ENCODE measurements at regions not wholly inside any gene's neighbourhood (a gene's known extent, or its start where the extent isn't known, plus 50 kb on each side); places are given as distances from the start of the nearest gene placed in this dataset.

DNA sequence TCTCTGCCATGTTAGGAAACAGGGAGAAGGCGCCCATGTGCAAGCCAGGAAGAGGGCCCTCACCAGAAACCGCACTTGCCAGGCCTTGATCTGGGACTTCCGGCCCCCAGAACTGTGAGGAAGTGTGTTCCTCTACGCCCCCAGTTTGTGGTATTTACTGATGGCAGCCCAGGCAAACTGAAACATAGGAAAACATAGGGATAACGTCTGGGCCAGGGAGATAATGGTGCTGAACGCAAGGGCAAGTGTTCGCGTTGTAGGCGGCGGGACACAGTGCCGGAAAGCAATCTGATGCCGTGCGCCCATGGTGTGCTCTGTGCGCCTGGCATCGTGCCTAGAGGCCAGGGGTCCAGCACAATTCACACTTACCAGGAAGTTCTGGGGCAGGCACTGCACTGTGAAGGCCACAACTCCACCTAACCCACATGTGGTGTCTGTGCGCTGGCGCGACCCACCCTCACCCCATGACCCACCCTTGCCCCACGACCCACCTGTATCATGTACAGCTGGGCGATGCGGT lies 53.6 kb downstream of the ARL6IP4 start:
- ATAC-seq (ENCODE audit: low FRiP score in 2 of 2) (peak in 1 of 2 donors; percentile 16), DNase-seq (no peak)
- TF ChIP-seq EP300 (IDR thresholded peaks at IDR 0.05) (no peak), POLR2A (IDR thresholded peaks at IDR 0.05) (no peak)
- TF ChIP-seq, protein P1, sequence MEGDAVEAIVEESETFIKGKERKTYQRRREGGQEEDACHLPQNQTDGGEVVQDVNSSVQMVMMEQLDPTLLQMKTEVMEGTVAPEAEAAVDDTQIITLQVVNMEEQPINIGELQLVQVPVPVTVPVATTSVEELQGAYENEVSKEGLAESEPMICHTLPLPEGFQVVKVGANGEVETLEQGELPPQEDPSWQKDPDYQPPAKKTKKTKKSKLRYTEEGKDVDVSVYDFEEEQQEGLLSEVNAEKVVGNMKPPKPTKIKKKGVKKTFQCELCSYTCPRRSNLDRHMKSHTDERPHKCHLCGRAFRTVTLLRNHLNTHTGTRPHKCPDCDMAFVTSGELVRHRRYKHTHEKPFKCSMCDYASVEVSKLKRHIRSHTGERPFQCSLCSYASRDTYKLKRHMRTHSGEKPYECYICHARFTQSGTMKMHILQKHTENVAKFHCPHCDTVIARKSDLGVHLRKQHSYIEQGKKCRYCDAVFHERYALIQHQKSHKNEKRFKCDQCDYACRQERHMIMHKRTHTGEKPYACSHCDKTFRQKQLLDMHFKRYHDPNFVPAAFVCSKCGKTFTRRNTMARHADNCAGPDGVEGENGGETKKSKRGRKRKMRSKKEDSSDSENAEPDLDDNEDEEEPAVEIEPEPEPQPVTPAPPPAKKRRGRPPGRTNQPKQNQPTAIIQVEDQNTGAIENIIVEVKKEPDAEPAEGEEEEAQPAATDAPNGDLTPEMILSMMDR (IDR thresholded peaks at IDR 0.05): no peak
- H3K27ac ChIP-seq: no peak overlapping the region
- H3K9me3 ChIP-seq: no peaks in the 10 kb centered on the region
- H3K4me1 ChIP-seq: peaks cover 6 to 15% (median 10%) of the 10 kb centered on the region in 4 donors
- H3K4me3 ChIP-seq: no peak overlapping the region
- peaks cover 0 to 41% (median 16%) of the 10 kb centered on the region in 4 donors for H3K36me3 ChIP-seq
- no peaks in the 10 kb centered on the region for H3K27me3 ChIP-seq
- 70 to 78% methylated on average over 18 to 21 of the region's 21 CpGs for WGBS, 2 donors

DNA sequence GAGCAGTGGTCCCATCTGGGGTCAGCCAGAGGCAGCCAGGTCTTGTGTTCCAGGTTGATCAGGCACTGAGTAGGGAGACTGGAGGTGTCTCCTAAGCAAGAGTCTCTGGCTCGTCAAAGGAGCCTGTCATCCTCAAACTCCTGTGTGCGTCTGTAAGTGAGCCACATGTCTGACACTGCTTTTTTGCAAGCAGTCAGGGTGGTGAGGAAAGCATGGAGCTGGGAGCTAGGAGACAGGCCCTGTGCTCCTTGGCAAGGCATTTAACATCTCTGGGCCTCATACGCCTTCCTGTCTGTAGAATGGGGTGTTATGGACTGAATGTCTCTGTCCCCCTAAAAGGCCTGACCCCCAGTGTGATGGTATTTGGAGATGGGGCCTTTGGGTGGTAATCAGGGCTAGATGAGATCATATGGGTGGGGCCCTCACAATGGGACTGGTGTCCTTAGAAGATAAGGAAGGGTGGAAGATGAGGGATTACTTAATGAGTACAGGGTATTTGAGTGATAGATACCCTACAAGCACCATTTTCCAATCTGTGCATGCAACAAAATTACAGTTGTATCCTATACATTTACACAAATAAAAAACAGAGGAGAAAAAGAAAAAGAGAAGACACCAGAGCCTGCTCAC lies 53.0 kb downstream of the ARL6IP4 start:
- ATAC-seq (ENCODE audit: low FRiP score in 2 of 2): peak in 1 of 2 donors; percentile 4
- 89 to 92% methylated on average over 1 to 3 of the region's 3 CpGs for WGBS, 2 donors
- DNase-seq: no peak
- Histone ChIP-seq H3K27me3 (no peaks in the 10 kb centered on the region), H3K4me3 (no peak overlapping the region), H3K36me3 (peaks cover 0 to 47% (median 17%) of the 10 kb centered on the region in 4 donors), H3K9me3 (no peaks in the 10 kb centered on the region), H3K27ac (peak overlapping the region in 1 of 4 donors; percentile 36), H3K4me1 (peaks cover 6 to 15% (median 10%) of the 10 kb centered on the region in 4 donors)
- TF ChIP-seq POLR2A (IDR thresholded peaks at IDR 0.05) (no peak), POLR2AphosphoS5 (IDR thresholded peaks at IDR 0.05) (no peak), EP300 (IDR thresholded peaks at IDR 0.05) (no peak)
- TF ChIP-seq, protein P1 (IDR thresholded peaks at IDR 0.05): no peak

DNA sequence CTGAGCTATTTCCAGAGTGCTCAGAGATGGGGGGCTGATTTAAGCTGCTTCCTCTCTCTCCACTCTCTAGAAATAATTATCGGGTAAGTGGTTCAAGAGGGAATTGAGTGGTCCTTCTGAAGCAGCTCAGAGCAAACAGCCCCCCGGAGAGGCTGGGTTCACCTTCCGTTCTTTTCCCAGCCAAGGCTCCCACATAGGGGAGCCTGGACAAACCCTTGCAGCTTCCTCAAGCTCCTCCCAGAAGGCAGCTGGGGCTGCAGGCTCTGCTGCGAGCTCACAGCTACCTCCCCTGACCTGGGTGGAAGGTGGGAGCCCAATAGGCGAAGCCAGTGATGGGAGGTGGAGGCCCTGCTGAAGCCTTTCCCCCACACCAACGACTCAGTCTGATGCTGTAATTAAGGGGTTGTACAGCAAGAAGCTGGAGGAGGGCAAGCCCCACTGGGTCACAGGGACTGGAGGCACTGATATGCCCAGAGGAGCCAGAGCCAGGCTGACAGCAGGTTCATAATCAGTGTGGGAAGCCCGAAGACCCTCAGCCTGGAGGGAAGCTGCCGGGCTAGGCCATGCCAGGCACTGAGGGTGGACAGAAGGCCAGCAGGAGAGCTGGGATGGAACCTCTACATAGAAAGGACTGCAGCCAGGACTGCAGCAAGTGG lies 52.4 kb downstream of the ARL6IP4 start:
- no peak for ATAC-seq (ENCODE audit: low FRiP score in 2 of 2)
- peaks cover 6 to 15% (median 10%) of the 10 kb centered on the region in 4 donors for H3K4me1 ChIP-seq
- no peak for TF ChIP-seq EP300 (IDR thresholded peaks at IDR 0.05)
- TF ChIP-seq POLR2AphosphoS5 (IDR thresholded peaks at IDR 0.05): no peak
- H3K27ac ChIP-seq: peak overlapping the region in 1 of 4 donors; percentile 36
- no peaks in the 10 kb centered on the region for H3K9me3 ChIP-seq
- H3K27me3 ChIP-seq: no peaks in the 10 kb centered on the region
- DNase-seq: no peak
- H3K4me3 ChIP-seq: no peak overlapping the region
- peaks cover 0 to 53% (median 20%) of the 10 kb centered on the region in 4 donors for H3K36me3 ChIP-seq
- 69 to 70% methylated on average over 7 to 8 of the region's 8 CpGs for WGBS, 2 donors

Measured in upper lobe of left lung (tissue), 6 donors.